Gastrocnemius medialis (tissue), 4 donors: ENCODE measurements at regions not wholly inside any gene's neighbourhood (a gene's known extent, or its start where the extent isn't known, plus 50 kb on each side); places are given as distances from the start of the nearest gene placed in this dataset.
"Not testable (repeated sequence)": the region's sequence is repeated elsewhere in the genome, so short reads cannot be mapped to it uniquely, and the experiment has no call there.

Experiments
- CTCF ChIP-seq, 5 experiments: fragments of 450-650 bp in 3 of 5; fragments of 200-600 bp in 2 of 5; sonication (generic) in 2 of 5; IDR thresholded peaks in 4 of 5; conservative IDR thresholded peaks in 1 of 5; 1 replicate in 4 of 5; 2 replicates in 1 of 5; pipeline ENCODE4 v1.5.1; 2016 to 2019; ENCODE audit warnings: antibody characterized with exemption in 5 of 5, mild to moderate bottlenecking in 3 of 5, moderate library complexity in 3 of 5
- POLR2A ChIP-seq, 2 donors: fragments of 450-650 bp; IDR thresholded peaks; one replicate each; pipeline ENCODE4 v1.6.1; 2017; ENCODE audit warnings: antibody characterized with exemption in 2 of 2, mild to moderate bottlenecking in 2 of 2, moderate library complexity in 2 of 2

GRCh38 chr7:76736091-76736490 is 109.0 kb upstream of the POMZP3 start:
- not testable (repeated sequence) for TF ChIP-seq CTCF (IDR thresholded peaks at IDR 0.05 in 4 of 5, conservative IDR thresholded peaks at IDR 0.05 in 1 of 5); POLR2A (IDR thresholded peaks at IDR 0.05)
